GM20000 (cell line): ENCODE measurements at regions not wholly inside any gene's neighbourhood (a gene's known extent, or its start where the extent isn't known, plus 50 kb on each side); places are given as distances from the start of the nearest gene placed in this dataset.
"Not testable (repeated sequence)": the region's sequence is repeated elsewhere in the genome, so short reads cannot be mapped to it uniquely, and the experiment has no call there.

ENCODE experiments used
- DNase-seq: peaks from one replicate; pipeline ENCODE4 v3.0.0; 2012; ENCODE audit warnings: low spot score
- CTCF ChIP-seq: IDR thresholded peaks from 2 replicates; pipeline ENCODE4 v1.5.1; 2012; ENCODE audit warnings: mild to moderate bottlenecking, control low read depth; ENCODE audit errors: extremely low read depth, missing control alignments

DNA sequence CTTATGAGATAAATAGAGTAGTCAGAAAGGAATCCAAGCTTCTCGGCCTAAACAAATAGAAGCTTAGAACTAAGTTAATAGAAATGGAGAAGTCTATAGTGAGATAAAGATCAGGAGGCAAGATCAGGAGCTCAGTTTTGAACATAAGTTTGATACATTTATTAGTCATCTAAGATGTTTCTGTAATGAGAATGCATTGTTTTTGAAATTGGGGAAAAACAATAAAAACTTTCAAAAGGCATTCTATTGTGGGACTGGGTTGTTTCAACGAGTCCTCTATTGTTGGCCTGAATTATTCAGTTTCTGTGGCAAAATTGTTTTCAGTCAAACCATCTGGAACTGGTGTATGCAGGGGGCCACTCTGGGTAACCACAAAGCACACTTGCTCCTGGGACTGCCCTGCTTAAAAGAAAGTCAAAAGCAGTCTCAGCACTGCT, 181.0 kb upstream of the CLINT1 start:
- no peak for TF ChIP-seq CTCF
- DNase-seq: peak; percentile 38

DNA sequence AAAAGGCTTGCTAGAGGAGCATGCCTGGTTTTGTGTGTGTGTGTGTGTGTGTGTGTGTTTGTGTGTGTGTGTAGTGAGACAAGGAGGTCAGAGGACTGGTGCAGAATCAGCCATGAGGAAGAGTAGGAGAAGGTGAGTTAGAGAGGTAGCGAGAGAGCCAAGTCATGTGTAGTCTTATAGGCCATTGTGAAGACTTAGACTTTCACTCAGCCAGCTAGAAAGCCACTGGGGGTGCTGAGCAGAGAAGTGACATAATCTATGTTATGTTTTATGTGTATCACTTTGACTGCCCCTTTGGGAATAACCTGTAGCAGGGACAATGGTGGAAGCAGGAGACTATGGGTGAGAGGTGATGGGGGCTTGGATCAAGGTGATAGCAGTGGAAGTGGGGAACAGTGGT, 180.5 kb upstream of the CLINT1 start:
- TF ChIP-seq CTCF: no peak
- DNase-seq: peak; percentile 28

DNA sequence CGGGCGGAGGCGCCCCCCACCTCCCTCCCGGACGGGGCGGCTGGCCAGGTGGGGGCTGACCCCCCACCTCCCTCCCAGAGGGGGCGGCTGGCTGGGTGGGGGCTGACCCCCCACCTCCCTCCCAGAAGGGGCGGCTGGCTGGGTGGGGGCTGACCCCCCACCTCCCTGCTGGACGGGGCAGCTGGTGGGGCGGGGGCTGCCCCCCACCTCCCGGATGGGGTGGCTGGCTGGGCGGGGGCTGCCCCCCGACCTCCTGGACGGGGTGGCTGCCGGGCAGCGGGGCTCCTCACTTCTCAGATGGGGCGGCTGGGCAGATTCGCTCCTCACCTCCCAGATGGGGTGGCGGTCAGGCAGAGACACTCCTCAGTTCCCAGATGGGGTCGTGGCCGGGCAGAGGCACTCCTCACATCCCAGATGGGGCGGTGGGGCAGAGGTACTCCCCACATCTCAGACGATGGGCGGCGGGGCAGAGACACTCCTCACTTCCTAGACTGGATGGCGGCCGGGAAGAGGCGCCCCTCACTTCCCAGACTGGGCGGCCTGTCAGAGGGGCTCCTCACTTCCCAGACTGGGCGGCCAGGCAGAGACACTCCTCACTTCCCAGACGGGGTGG, 178.1 kb upstream of the CLINT1 start:
- not testable (repeated sequence) for DNase-seq

- DNase-seq: not testable (repeated sequence)
Measured at GRCh38 chr5:158034586-158034985, 175.6 kb upstream of the CLINT1 start.

GRCh38 chr5:158033724-158034123, 174.8 kb upstream of the CLINT1 start:
- no peak for TF ChIP-seq CTCF
- DNase-seq: no peak

- no peak for TF ChIP-seq CTCF
- DNase-seq: no peak
Measured at GRCh38 chr5:158033076-158033475, 174.1 kb upstream of the CLINT1 start.

- DNase-seq: no peak
- no peak for TF ChIP-seq CTCF
Measured at GRCh38 chr5:158032246-158032645, 173.3 kb upstream of the CLINT1 start.

DNA sequence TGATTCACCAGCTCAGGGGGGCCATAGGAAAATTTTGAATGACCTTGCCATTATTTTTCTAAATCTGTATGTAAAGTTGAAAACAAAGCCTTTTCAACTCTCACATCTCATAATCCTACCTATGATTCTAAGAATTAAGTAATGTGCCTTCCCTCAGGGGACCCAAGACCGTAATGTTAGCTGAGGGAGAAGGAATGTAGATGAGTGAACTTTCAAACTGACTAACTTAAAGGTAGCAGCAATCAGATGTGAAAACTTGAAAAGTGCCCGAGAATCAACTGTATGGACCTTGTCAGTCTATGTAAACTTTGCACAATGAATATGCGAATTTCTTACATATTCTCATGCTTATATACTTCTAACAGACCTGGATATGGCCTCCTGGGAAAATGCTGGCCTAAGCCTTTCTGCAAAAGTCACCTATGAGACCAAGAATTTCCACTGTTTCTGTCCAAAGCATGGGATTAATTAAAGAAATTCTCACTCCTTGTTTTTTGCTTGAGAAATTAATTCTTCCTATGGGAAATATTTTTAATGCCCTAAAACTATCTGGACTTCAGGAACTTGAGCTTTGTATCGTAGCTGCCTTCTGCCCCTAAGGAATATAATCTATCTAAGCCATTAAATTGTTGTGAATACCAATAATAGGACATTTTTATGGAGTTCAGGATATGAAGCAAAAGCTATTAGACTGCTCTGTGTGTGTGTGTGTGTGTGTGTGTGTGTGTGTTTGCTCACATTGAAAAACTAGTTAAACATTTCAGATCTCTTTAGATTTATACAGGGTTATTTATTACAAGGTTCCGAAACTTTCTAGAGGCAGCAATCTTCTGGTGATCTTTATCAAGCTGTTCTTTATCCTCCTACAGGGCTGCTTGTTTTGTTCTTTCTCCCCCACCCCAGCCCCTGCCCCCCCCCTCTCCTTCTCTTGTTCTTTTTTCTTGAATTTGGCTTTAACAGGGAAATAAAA, 169.1 kb upstream of the CLINT1 start:
- no peak for DNase-seq
- TF ChIP-seq CTCF: no peak
